GM23338 (cell line): ENCODE measurements at regions not wholly inside any gene's neighbourhood (a gene's known extent, or its start where the extent isn't known, plus 50 kb on each side); places are given as distances from the start of the nearest gene placed in this dataset.

Experiments
- CTCF ChIP-seq, 2 experiments: fragments of 200-600 bp in 1 of 2; sonication (generic) in 1 of 2; conservative IDR thresholded peaks; 2 replicates each; pipeline versions ENCODE4 v1.5.1 to v1.6.1; 2016 to 2017; ENCODE audit warnings: antibody characterized with exemption in 2 of 2, low read depth in 2 of 2, mild to moderate bottlenecking in 2 of 2, moderate library complexity in 1 of 2
- EZH2 ChIP-seq: fragments of 200-600 bp; sonication (generic); IDR thresholded peaks from one replicate; pipeline ENCODE4 v1.8.0; 2017; ENCODE audit warnings: antibody characterized with exemption, mild to moderate bottlenecking, low read depth; ENCODE audit not compliant: unreplicated experiment
- POLR2AphosphoS5 ChIP-seq: IDR thresholded peaks from 2 replicates; pipeline ENCODE4 v1.6.1; 2016; ENCODE audit warnings: antibody characterized with exemption, low read depth

GRCh38 chr5:106006242-106006641 is 1664.5 kb downstream of the EFNA5 start:
- TF ChIP-seq CTCF (conservative IDR thresholded peaks at IDR 0.05; ENCODE audit: low read depth in 2 of 2) (no peak), EZH2 (no peak), POLR2AphosphoS5 (no peak)
